ENCODE measurements at regions not wholly inside any gene's neighbourhood (a gene's known extent, or its start where the extent isn't known, plus 50 kb on each side); places are given as distances from the start of the nearest gene placed in this dataset.

DNA sequence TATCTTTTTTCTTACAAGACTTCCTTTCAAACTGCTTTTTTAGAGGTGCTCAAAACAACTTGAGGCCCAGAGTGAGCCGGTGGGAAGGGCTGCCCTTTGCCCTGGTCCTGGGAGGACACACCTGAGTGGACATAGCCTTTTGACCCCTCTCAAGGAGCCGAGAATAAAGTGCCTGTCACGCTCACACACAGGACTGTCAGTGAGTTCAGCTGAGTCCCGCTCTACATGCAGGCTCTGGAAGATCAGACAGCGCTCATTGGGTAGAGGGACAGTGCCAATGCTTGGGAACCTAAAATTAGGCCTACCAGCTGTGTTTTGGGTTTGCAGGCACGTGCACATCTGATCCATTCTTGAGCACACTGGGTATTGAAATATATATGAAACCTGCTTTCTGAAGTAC, 387.8 kb downstream of the CD83 start:
- TF ChIP-seq POLR2A (IDR thresholded peaks at IDR 0.05) = no peak
- TF ChIP-seq, protein P1, sequence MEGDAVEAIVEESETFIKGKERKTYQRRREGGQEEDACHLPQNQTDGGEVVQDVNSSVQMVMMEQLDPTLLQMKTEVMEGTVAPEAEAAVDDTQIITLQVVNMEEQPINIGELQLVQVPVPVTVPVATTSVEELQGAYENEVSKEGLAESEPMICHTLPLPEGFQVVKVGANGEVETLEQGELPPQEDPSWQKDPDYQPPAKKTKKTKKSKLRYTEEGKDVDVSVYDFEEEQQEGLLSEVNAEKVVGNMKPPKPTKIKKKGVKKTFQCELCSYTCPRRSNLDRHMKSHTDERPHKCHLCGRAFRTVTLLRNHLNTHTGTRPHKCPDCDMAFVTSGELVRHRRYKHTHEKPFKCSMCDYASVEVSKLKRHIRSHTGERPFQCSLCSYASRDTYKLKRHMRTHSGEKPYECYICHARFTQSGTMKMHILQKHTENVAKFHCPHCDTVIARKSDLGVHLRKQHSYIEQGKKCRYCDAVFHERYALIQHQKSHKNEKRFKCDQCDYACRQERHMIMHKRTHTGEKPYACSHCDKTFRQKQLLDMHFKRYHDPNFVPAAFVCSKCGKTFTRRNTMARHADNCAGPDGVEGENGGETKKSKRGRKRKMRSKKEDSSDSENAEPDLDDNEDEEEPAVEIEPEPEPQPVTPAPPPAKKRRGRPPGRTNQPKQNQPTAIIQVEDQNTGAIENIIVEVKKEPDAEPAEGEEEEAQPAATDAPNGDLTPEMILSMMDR (IDR thresholded peaks at IDR 0.05) = no peak
